Kidney (tissue), 13 donors: ENCODE measurements at regions not wholly inside any gene's neighbourhood (a gene's known extent, or its start where the extent isn't known, plus 50 kb on each side); places are given as distances from the start of the nearest gene placed in this dataset.

ENCODE experiments used
- DNase-seq, 5 donors: peaks; one replicate each; pipeline ENCODE4 v3.0.0-alpha.2; 2013 to 2020
- FAIRE-seq: peaks from 2 replicates; lab custom pipeline; 2012; peaks lifted over from hg19 to GRCh38; lab: Jason Lieb, UNC
- H3K27ac ChIP-seq, 2 donors: one replicate each; pipeline ENCODE4 v1.7.0; 2013; ENCODE audit warnings: low read depth in 2 of 2, low read length in 2 of 2, inconsistent platforms in 1 of 2
- H3K27me3 ChIP-seq: one replicate; pipeline ENCODE4 v1.7.1; 2013; ENCODE audit warnings: low read length, inconsistent platforms; ENCODE audit not compliant: control insufficient read depth, insufficient read depth
- H3K36me3 ChIP-seq, 3 donors: one replicate each; pipeline versions ENCODE4 v1.7.0 to v1.7.1; 2013; ENCODE audit warnings: low read length in 3 of 3, control low read depth in 1 of 3, inconsistent platforms in 1 of 3; ENCODE audit not compliant: insufficient read depth in 3 of 3, control insufficient read depth in 2 of 3
- H3K4me1 ChIP-seq, 3 donors: one replicate each; pipeline versions ENCODE4 v1.7.0 to v1.7.1; 2013; ENCODE audit warnings: low read length in 3 of 3, inconsistent platforms in 1 of 3, low read depth in 1 of 3; ENCODE audit not compliant: control insufficient read depth in 2 of 3, insufficient read depth in 2 of 3
- H3K4me3 ChIP-seq, 3 donors: one replicate each; pipeline versions ENCODE4 v1.7.0 to v1.8.1; 2013; ENCODE audit warnings: low read length in 3 of 3, control low read depth in 1 of 3, inconsistent platforms in 1 of 3
- H3K9ac ChIP-seq, 3 donors: one replicate each; pipeline versions ENCODE4 v1.7.0 to v1.7.1; 2013; ENCODE audit warnings: low read length in 3 of 3, control low read depth in 1 of 3, inconsistent platforms in 1 of 3
- H3K9me3 ChIP-seq, 3 donors: one replicate each; pipeline versions ENCODE4 v1.7.0 to v1.7.1; 2013; ENCODE audit warnings: low read length in 3 of 3, control low read depth in 1 of 3, inconsistent platforms in 1 of 3; ENCODE audit not compliant: control insufficient read depth in 2 of 3, insufficient read depth in 1 of 3
- CTCF ChIP-seq: IDR thresholded peaks from 3 replicates; pipeline ENCODE4 v1.5.1; 2012; ENCODE audit warnings: mild to moderate bottlenecking, moderate library complexity, borderline replicate concordance; ENCODE audit not compliant: insufficient read depth; ENCODE audit errors: extremely low read depth
- intact Hi-C: fragments of 100-400 bp; cut with DNase I; formaldehyde crosslinking; loops from one replicate; pipeline ENCODE4 v1.11.1; 2022
- donor health status: control.
- donor health status: control.
- donor health status: control.
- donor health status: control.
- donor health status: control.
- donor health status: DM: yes; HTN: yes; CAD: no.
- donor health status: Normal renal cell carcinoma (clear cell type).

- no peak for FAIRE-seq
These were observed 894.9 kb upstream of the PCDH9 start for GRCh38 chr13:68125087-68125480.

GRCh38 chr13:68124437-68125086, 894.4 kb upstream of the PCDH9 start:
- no peak for DNase-seq
- H3K9ac ChIP-seq, result no peak overlapping the region
- H3K4me1 ChIP-seq, result no peaks in the 10 kb centered on the region
- no peaks in the 10 kb centered on the region for H3K36me3 ChIP-seq
- no peak for FAIRE-seq
- intact Hi-C loops, result no loop called here
- H3K4me3 ChIP-seq, result no peak overlapping the region
- no peak for TF ChIP-seq CTCF
- H3K27me3 ChIP-seq, result no peaks in the 10 kb centered on the region
- H3K9me3 ChIP-seq, result no peaks in the 10 kb centered on the region
- H3K27ac ChIP-seq, result no peak overlapping the region

More at GRCh38 chr13:68125087-68125480, 894.9 kb upstream of the PCDH9 start:
- Histone ChIP-seq H3K27me3 (no peaks in the 10 kb centered on the region), H3K4me3 (no peak overlapping the region), H3K36me3 (no peaks in the 10 kb centered on the region), H3K27ac (no peak overlapping the region), H3K9ac (no peak overlapping the region), H3K4me1 (no peaks in the 10 kb centered on the region), H3K9me3 (no peaks in the 10 kb centered on the region)
- TF ChIP-seq CTCF, result no peak
- intact Hi-C loops, result no loop called here
- DNase-seq, result no peak

- no peak for TF ChIP-seq CTCF
- Histone ChIP-seq H3K9me3 (peaks cover 0 to 20% (median 0%) of the 10 kb centered on the region in 3 donors), H3K36me3 (no peaks in the 10 kb centered on the region), H3K4me3 (no peak overlapping the region), H3K27me3 (no peaks in the 10 kb centered on the region), H3K4me1 (no peaks in the 10 kb centered on the region), H3K9ac (no peak overlapping the region), H3K27ac (no peak overlapping the region)
- FAIRE-seq (no peak), DNase-seq (no peak)
- intact Hi-C loops, result no loop called here
These were observed 880.1 kb upstream of the PCDH9 start for GRCh38 chr13:68110178-68110768.
